C4-2B (cell line): ENCODE measurements at regions not wholly inside any gene's neighbourhood (a gene's known extent, or its start where the extent isn't known, plus 50 kb on each side); places are given as distances from the start of the nearest gene placed in this dataset.

Experiments used
- ZFX ChIP-seq: fragments of 450-650 bp; IDR thresholded peaks from 2 replicates; pipeline ENCODE4 v1.6.1; 2017
- TF ChIP-seq, protein P1 (sequence below): fragments of 450-650 bp; conservative IDR thresholded peaks from 2 replicates; pipeline ENCODE4 v1.5.1; 2017; ENCODE audit warnings: mild to moderate bottlenecking

DNA sequence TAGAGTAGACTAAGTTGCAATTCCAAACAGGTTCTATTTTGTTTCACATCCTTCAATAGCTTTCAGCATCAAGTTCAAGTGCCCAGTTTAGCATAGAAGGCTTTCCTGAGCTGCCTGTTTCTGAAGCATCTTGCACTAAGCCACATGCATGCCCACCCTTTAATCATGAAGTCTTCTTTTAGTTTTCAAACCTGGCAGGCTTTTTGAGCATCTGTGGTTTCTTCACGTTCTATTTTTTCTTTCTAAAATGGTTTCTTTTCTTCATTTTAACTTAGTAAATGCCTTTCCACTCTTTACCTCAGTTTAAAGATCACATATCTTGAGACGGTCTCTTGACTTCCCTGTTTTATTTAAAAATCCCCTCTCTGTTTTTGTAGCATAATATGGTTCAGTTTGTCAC lies 360.1 kb downstream of the MAN2A1 start:
- TF ChIP-seq, protein P1, sequence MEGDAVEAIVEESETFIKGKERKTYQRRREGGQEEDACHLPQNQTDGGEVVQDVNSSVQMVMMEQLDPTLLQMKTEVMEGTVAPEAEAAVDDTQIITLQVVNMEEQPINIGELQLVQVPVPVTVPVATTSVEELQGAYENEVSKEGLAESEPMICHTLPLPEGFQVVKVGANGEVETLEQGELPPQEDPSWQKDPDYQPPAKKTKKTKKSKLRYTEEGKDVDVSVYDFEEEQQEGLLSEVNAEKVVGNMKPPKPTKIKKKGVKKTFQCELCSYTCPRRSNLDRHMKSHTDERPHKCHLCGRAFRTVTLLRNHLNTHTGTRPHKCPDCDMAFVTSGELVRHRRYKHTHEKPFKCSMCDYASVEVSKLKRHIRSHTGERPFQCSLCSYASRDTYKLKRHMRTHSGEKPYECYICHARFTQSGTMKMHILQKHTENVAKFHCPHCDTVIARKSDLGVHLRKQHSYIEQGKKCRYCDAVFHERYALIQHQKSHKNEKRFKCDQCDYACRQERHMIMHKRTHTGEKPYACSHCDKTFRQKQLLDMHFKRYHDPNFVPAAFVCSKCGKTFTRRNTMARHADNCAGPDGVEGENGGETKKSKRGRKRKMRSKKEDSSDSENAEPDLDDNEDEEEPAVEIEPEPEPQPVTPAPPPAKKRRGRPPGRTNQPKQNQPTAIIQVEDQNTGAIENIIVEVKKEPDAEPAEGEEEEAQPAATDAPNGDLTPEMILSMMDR = no peak
- no peak for TF ChIP-seq ZFX
